Neural cell (in vitro differentiated cells): ENCODE measurements at regions not wholly inside any gene's neighbourhood (a gene's known extent, or its start where the extent isn't known, plus 50 kb on each side); places are given as distances from the start of the nearest gene placed in this dataset.
A peak's percentile ranks its signal among the peaks of the same experiment; 100 is the strongest.

Source experiments
- EZH2 ChIP-seq: fragments of 200-600, 300-800 bp; shearing (Covaris generic), sonication (generic); IDR thresholded peaks from 2 replicates; pipeline ENCODE4 v1.6.1; 2014; ENCODE audit warnings: antibody characterized with exemption, low read length, borderline replicate concordance, mild to moderate bottlenecking; ENCODE audit not compliant: insufficient read depth, poor library complexity, severe bottlenecking
- POLR2AphosphoS5 ChIP-seq: IDR thresholded peaks from 2 replicates; pipeline ENCODE4 v1.6.1; 2012
- TF ChIP-seq, protein P1 (sequence below): fragments of 450-650 bp; IDR thresholded peaks from 2 replicates; pipeline ENCODE4 v1.5.1; 2014; ENCODE audit warnings: antibody characterized with exemption, mild to moderate bottlenecking, moderate library complexity; ENCODE audit not compliant: poor library complexity, severe bottlenecking

DNA sequence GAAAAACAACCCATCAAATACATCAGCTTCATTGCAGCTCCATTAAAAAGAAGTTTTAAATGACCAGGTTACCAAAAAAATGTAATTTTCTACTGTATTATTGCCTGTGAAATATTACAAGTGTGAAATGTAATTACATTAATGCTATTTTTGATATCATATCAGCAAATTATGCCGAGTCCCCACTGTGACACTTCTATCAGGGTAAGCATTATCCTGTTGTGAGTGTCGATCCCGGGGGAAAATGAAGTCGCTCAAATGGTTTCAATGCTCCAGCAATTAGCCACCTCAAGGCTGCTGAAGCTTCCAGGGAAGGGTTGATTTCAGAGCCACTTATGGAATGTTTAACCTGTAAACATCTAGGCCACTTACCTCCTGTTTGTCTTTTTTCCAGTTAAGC is 70.4 kb downstream of the RCN1 start:
- TF ChIP-seq, protein P1, sequence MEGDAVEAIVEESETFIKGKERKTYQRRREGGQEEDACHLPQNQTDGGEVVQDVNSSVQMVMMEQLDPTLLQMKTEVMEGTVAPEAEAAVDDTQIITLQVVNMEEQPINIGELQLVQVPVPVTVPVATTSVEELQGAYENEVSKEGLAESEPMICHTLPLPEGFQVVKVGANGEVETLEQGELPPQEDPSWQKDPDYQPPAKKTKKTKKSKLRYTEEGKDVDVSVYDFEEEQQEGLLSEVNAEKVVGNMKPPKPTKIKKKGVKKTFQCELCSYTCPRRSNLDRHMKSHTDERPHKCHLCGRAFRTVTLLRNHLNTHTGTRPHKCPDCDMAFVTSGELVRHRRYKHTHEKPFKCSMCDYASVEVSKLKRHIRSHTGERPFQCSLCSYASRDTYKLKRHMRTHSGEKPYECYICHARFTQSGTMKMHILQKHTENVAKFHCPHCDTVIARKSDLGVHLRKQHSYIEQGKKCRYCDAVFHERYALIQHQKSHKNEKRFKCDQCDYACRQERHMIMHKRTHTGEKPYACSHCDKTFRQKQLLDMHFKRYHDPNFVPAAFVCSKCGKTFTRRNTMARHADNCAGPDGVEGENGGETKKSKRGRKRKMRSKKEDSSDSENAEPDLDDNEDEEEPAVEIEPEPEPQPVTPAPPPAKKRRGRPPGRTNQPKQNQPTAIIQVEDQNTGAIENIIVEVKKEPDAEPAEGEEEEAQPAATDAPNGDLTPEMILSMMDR: no peak
- TF ChIP-seq EZH2 (no peak), POLR2AphosphoS5 (peak; percentile 73)
